Ascending aorta (tissue), 2 donors: ENCODE measurements at regions not wholly inside any gene's neighbourhood (a gene's known extent, or its start where the extent isn't known, plus 50 kb on each side); places are given as distances from the start of the nearest gene placed in this dataset.

ENCODE experiments used
- DNase-seq, 2 donors: peaks; one replicate each; pipeline ENCODE4 v3.0.0-alpha.2; 2019; ENCODE audit warnings: low spot score in 2 of 2
- H3K27ac ChIP-seq, 2 donors: fragments of 200-600 bp; sonication (generic); one replicate each; pipeline ENCODE4 v1.5.1; 2016 to 2017; ENCODE audit warnings: mild to moderate bottlenecking in 1 of 2
- H3K27me3 ChIP-seq: fragments of 200-600 bp; sonication (generic); one replicate; pipeline ENCODE4 v1.5.1; 2017
- H3K36me3 ChIP-seq, 2 donors: fragments of 200-600 bp; sonication (generic); one replicate each; pipeline ENCODE4 v1.5.1; 2016
- H3K4me1 ChIP-seq, 2 donors: fragments of 200-600 bp; sonication (generic); one replicate each; pipeline ENCODE4 v1.5.1; 2016 to 2017; ENCODE audit warnings: mild to moderate bottlenecking in 1 of 2
- H3K4me3 ChIP-seq, 2 donors: fragments of 200-600 bp; sonication (generic); one replicate each; pipeline ENCODE4 v1.5.1; 2016 to 2017; ENCODE audit warnings: mild to moderate bottlenecking in 1 of 2
- H3K9me3 ChIP-seq, 2 donors: fragments of 200-600 bp; sonication (generic); one replicate each; pipeline ENCODE4 v1.5.1; 2016
- CTCF ChIP-seq, 3 experiments: fragments of 200-600 bp in 2 of 3; fragments of 450-650 bp in 1 of 3; sonication (generic) in 2 of 3; IDR thresholded peaks; one replicate each; pipeline ENCODE4 v1.5.1; 2016 to 2019; ENCODE audit warnings: antibody characterized with exemption in 3 of 3, mild to moderate bottlenecking in 1 of 3, moderate library complexity in 1 of 3
- intact Hi-C: fragments of 100-400 bp; cut with DNase I; formaldehyde crosslinking; loops from one replicate; pipeline ENCODE4 v1.15.1; 2023

DNA sequence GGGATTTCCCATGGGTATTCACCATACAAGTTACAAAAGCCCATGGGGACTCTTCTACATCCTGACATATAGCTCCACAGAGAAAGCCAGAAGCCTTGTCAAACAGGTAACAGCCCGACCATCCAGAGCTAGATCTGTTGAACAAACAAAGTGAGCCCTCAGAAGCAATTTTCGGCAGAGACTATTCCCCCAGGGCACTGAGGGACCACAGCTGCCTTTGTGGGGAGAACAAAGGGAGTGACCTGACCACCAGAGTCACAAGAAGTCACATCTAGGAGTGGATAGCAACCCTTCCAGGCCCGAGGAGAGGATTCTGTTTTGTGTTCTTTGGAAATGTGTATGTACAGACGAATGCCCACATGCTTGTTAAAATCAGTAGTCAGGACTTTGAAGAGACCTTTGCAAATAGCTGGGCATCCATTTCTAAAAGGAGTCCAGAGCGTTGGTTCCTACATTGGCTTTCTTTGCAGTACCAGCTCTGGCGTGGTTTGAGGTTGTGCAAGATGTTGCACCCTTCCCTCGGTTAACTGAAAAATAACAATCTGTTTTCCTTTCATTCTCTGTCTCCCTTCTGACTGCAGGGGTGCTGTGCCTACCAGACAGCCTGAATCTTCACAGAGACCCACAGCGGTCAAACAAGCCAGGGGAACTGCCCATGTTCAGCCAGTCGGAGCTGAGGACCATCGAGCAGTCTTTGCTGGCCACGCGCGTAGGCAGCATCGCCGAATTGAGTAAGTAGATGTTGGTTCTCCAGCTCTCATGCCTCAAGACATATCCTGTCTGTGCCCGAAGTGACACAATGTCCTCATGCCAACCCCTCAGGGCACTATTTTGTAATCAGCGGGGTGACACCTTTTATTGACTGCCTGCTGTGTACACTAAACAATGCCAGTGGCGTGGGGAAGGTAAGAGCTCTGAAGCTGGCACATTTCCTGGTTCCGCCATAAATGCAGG is 165.4 kb upstream of the PWP1 start:
- no peaks in the 10 kb centered on the region for H3K9me3 ChIP-seq
- TF ChIP-seq CTCF (IDR thresholded peaks at IDR 0.05), result no peak
- no peaks in the 10 kb centered on the region for H3K4me1 ChIP-seq
- no peak for DNase-seq
- no peaks in the 10 kb centered on the region for H3K27me3 ChIP-seq
- intact Hi-C loops, result no loop called here
- H3K27ac ChIP-seq, result no peak overlapping the region
- H3K4me3 ChIP-seq, result no peak overlapping the region
- no peaks in the 10 kb centered on the region for H3K36me3 ChIP-seq

- DNase-seq, result no peak
- intact Hi-C loops, result no loop called here
- no peaks in the 10 kb centered on the region for H3K4me1 ChIP-seq
Observed at GRCh38 chr12:107521826-107522355, 163.7 kb upstream of the PWP1 start.

DNA sequence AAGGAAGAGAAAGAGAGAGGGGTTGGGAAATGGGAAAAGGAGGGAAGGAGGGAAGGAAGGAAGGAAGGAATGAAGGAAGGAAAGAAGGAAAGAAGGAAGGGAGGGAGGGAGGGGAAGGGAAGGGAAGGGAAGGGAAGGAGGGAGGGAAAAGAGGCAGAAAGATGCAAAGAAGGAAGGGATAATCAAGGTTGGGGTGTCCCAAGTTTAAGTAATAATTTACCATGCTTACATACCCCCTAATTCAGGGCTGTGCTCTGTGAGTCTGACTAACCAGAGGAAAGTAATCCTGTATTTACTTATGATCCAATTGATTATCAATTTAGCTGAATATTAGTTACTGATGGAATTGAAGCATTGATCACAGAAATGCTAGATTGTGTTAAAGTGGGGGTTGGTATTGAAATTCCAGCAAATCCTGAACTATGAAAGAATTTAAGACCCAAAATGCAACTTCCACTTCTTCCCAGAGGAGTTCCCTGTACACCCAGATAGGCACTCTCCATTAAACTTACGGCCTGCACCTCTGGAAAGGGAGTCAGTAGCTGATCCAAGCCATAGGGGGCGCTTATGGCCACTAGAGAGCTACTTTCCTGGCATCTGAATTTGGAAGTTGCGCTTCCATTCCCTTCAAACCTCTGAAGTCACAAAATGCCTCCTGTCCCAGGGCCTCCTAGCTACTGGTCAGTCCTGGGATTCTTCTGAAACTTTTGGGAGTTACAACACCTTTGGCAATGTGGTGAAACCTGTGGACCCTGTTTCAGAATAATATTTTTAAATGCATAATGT is 162.7 kb upstream of the PWP1 start:
- no peaks in the 10 kb centered on the region for H3K27me3 ChIP-seq

More at GRCh38 chr12:107521826-107522355, 163.7 kb upstream of the PWP1 start:
- H3K9me3 ChIP-seq, result no peaks in the 10 kb centered on the region
- H3K27ac ChIP-seq, result no peak overlapping the region
- H3K27me3 ChIP-seq, result no peaks in the 10 kb centered on the region
- no peaks in the 10 kb centered on the region for H3K36me3 ChIP-seq
- no peak overlapping the region for H3K4me3 ChIP-seq
- no peak for TF ChIP-seq CTCF (IDR thresholded peaks at IDR 0.05)

DNA sequence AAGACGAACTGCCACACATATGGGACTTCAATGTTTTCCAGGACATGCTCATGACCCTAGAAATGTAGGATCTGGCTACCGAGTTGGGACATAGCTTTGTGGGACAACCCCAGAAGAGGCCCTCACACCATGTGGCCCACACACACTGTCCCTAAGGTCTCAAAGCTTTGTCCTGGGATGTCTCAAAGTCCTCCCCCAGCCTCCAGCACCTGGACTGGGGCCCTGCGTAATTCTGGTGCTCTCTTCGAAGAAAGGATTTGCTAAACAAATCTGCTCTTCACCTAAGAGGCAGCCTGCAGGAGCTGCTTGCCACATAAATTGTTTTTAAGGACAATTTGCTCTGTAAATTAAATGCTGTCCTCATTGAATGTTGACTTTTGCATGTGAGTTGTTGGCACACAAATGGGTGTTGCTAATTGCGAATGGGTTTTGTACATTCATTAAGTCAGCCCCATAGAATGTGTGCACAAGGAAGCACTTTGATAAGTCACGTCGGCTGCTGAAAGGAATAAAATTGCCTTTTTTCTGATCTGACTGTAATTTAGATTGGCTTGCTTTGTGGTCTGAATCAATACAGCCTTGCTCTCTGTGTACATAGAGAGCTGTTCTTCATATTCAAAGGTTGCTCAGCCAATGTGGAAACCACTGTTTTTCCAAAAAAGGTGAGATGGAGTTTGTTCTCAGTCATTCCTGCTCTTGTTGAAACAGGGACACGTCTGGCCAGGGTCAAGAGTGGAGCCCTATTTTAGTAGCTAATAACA is 161.6 kb upstream of the PWP1 start:
- Histone ChIP-seq H3K9me3 (no peaks in the 10 kb centered on the region), H3K4me1 (no peaks in the 10 kb centered on the region), H3K27ac (no peak overlapping the region), H3K4me3 (no peak overlapping the region), H3K27me3 (no peaks in the 10 kb centered on the region), H3K36me3 (no peaks in the 10 kb centered on the region)
- intact Hi-C loops, result no loop called here
- TF ChIP-seq CTCF (IDR thresholded peaks at IDR 0.05), result no peak
- DNase-seq, result no peak

More for the DNA sequence above, 162.7 kb upstream of the PWP1 start:
- no peaks in the 10 kb centered on the region for H3K9me3 ChIP-seq
- H3K4me3 ChIP-seq, result no peak overlapping the region
- H3K36me3 ChIP-seq, result no peaks in the 10 kb centered on the region
- H3K27ac ChIP-seq, result no peak overlapping the region
- DNase-seq, result no peak
- intact Hi-C loops, result no loop called here
- no peaks in the 10 kb centered on the region for H3K4me1 ChIP-seq
- TF ChIP-seq CTCF (IDR thresholded peaks at IDR 0.05), result no peak

- H3K27me3 ChIP-seq, result no peaks in the 10 kb centered on the region
- H3K4me3 ChIP-seq, result no peak overlapping the region
- H3K4me1 ChIP-seq, result no peaks in the 10 kb centered on the region
- H3K36me3 ChIP-seq, result no peaks in the 10 kb centered on the region
- intact Hi-C loops, result no loop called here
- H3K27ac ChIP-seq, result no peak overlapping the region
- no peak for DNase-seq
- no peak for TF ChIP-seq CTCF (IDR thresholded peaks at IDR 0.05)
- H3K9me3 ChIP-seq, result no peaks in the 10 kb centered on the region
Observed at GRCh38 chr12:107525063-107525718, 160.4 kb upstream of the PWP1 start.
